ENCODE measurements at regions not wholly inside any gene's neighbourhood (a gene's known extent, or its start where the extent isn't known, plus 50 kb on each side); places are given as distances from the start of the nearest gene placed in this dataset.

- Histone ChIP-seq H3K27ac (ENCODE audit: low read length) (no peak overlapping the region), H3K27me3 (ENCODE audit: control insufficient read depth in 1 of 2, insufficient read depth in 2 of 2, low read length in 2 of 2) (peaks cover 0 to 2% of the 10 kb centered on the region in 2 donors), H3K4me3 (ENCODE audit: low read length in 2 of 2) (no peak overlapping the region), H3K9ac (ENCODE audit: low read length in 2 of 2) (no peak overlapping the region), H3K9me3 (ENCODE audit: control insufficient read depth in 2 of 2, low read length in 2 of 2) (no peaks in the 10 kb centered on the region), H3K36me3 (ENCODE audit: control insufficient read depth in 2 of 2, insufficient read depth in 2 of 2, low read length in 2 of 2) (no peaks in the 10 kb centered on the region), H3K4me1 (ENCODE audit: control insufficient read depth, insufficient read depth, low read length) (no peaks in the 10 kb centered on the region)
Measured at GRCh38 chr7:131170440-131171271, 157.0 kb upstream of the MKLN1 start.

GRCh38 chr7:131173145-131173890 is 154.4 kb upstream of the MKLN1 start:
- Histone ChIP-seq H3K27ac (ENCODE audit: low read length) (no peak overlapping the region), H3K9me3 (ENCODE audit: control insufficient read depth in 2 of 2, low read length in 2 of 2) (no peaks in the 10 kb centered on the region), H3K4me1 (ENCODE audit: control insufficient read depth, insufficient read depth, low read length) (no peaks in the 10 kb centered on the region), H3K36me3 (ENCODE audit: control insufficient read depth in 2 of 2, insufficient read depth in 2 of 2, low read length in 2 of 2) (no peaks in the 10 kb centered on the region), H3K4me3 (ENCODE audit: low read length in 2 of 2) (no peak overlapping the region), H3K9ac (ENCODE audit: low read length in 2 of 2) (no peak overlapping the region), H3K27me3 (ENCODE audit: control insufficient read depth in 1 of 2, insufficient read depth in 2 of 2, low read length in 2 of 2) (peaks cover 0 to 2% of the 10 kb centered on the region in 2 donors)

- H3K9me3 ChIP-seq (ENCODE audit: control insufficient read depth in 2 of 2, low read length in 2 of 2) = no peaks in the 10 kb centered on the region
- no peak overlapping the region for H3K4me3 ChIP-seq (ENCODE audit: low read length in 2 of 2)
- no peak overlapping the region for H3K9ac ChIP-seq (ENCODE audit: low read length in 2 of 2)
- no peaks in the 10 kb centered on the region for H3K36me3 ChIP-seq (ENCODE audit: control insufficient read depth in 2 of 2, insufficient read depth in 2 of 2, low read length in 2 of 2)
- H3K27ac ChIP-seq (ENCODE audit: low read length) = no peak overlapping the region
- H3K4me1 ChIP-seq (ENCODE audit: control insufficient read depth, insufficient read depth, low read length) = no peaks in the 10 kb centered on the region
- H3K27me3 ChIP-seq (ENCODE audit: control insufficient read depth in 1 of 2, insufficient read depth in 2 of 2, low read length in 2 of 2) = peaks cover 0 to 2% of the 10 kb centered on the region in 2 donors
Measured at GRCh38 chr7:131174391-131174790, 153.3 kb upstream of the MKLN1 start.

GRCh38 chr7:131174855-131175254 is 152.8 kb upstream of the MKLN1 start:
- Histone ChIP-seq H3K4me3 (ENCODE audit: low read length in 2 of 2) (no peak overlapping the region), H3K9ac (ENCODE audit: low read length in 2 of 2) (no peak overlapping the region), H3K27ac (ENCODE audit: low read length) (no peak overlapping the region), H3K36me3 (ENCODE audit: control insufficient read depth in 2 of 2, insufficient read depth in 2 of 2, low read length in 2 of 2) (no peaks in the 10 kb centered on the region), H3K4me1 (ENCODE audit: control insufficient read depth, insufficient read depth, low read length) (no peaks in the 10 kb centered on the region), H3K27me3 (ENCODE audit: control insufficient read depth in 1 of 2, insufficient read depth in 2 of 2, low read length in 2 of 2) (peaks cover 0 to under 1% of the 10 kb centered on the region in 2 donors), H3K9me3 (ENCODE audit: control insufficient read depth in 2 of 2, low read length in 2 of 2) (no peaks in the 10 kb centered on the region)

- no peaks in the 10 kb centered on the region for H3K27me3 ChIP-seq (ENCODE audit: control insufficient read depth in 1 of 2, insufficient read depth in 2 of 2, low read length in 2 of 2)
- no peak overlapping the region for H3K27ac ChIP-seq (ENCODE audit: low read length)
- H3K4me3 ChIP-seq (ENCODE audit: low read length in 2 of 2) = no peak overlapping the region
- no peak overlapping the region for H3K9ac ChIP-seq (ENCODE audit: low read length in 2 of 2)
- no peaks in the 10 kb centered on the region for H3K36me3 ChIP-seq (ENCODE audit: control insufficient read depth in 2 of 2, insufficient read depth in 2 of 2, low read length in 2 of 2)
- no peaks in the 10 kb centered on the region for H3K9me3 ChIP-seq (ENCODE audit: control insufficient read depth in 2 of 2, low read length in 2 of 2)
- no peaks in the 10 kb centered on the region for H3K4me1 ChIP-seq (ENCODE audit: control insufficient read depth, insufficient read depth, low read length)
Measured at GRCh38 chr7:131182446-131183058, 145.1 kb upstream of the MKLN1 start.

- Histone ChIP-seq H3K27me3 (ENCODE audit: control insufficient read depth in 1 of 2, insufficient read depth in 2 of 2, low read length in 2 of 2) (no peaks in the 10 kb centered on the region), H3K9me3 (ENCODE audit: control insufficient read depth in 2 of 2, low read length in 2 of 2) (no peaks in the 10 kb centered on the region), H3K27ac (ENCODE audit: low read length) (no peak overlapping the region), H3K4me3 (ENCODE audit: low read length in 2 of 2) (no peak overlapping the region), H3K9ac (ENCODE audit: low read length in 2 of 2) (no peak overlapping the region), H3K36me3 (ENCODE audit: control insufficient read depth in 2 of 2, insufficient read depth in 2 of 2, low read length in 2 of 2) (no peaks in the 10 kb centered on the region), H3K4me1 (ENCODE audit: control insufficient read depth, insufficient read depth, low read length) (no peaks in the 10 kb centered on the region)
Measured at GRCh38 chr7:131183072-131183471, 144.6 kb upstream of the MKLN1 start.

- Histone ChIP-seq H3K9me3 (ENCODE audit: control insufficient read depth in 2 of 2, low read length in 2 of 2) (no peaks in the 10 kb centered on the region), H3K27me3 (ENCODE audit: control insufficient read depth in 1 of 2, insufficient read depth in 2 of 2, low read length in 2 of 2) (no peaks in the 10 kb centered on the region), H3K9ac (ENCODE audit: low read length in 2 of 2) (no peak overlapping the region), H3K4me1 (ENCODE audit: control insufficient read depth, insufficient read depth, low read length) (no peaks in the 10 kb centered on the region), H3K4me3 (ENCODE audit: low read length in 2 of 2) (no peak overlapping the region), H3K27ac (ENCODE audit: low read length) (no peak overlapping the region), H3K36me3 (ENCODE audit: control insufficient read depth in 2 of 2, insufficient read depth in 2 of 2, low read length in 2 of 2) (no peaks in the 10 kb centered on the region)
Measured at GRCh38 chr7:131183611-131184119, 144.0 kb upstream of the MKLN1 start.

GRCh38 chr7:131186816-131187215 is 140.9 kb upstream of the MKLN1 start:
- Histone ChIP-seq H3K4me3 (ENCODE audit: low read length in 2 of 2) (no peak overlapping the region), H3K27ac (ENCODE audit: low read length) (no peak overlapping the region), H3K9me3 (ENCODE audit: control insufficient read depth in 2 of 2, low read length in 2 of 2) (no peaks in the 10 kb centered on the region), H3K27me3 (ENCODE audit: control insufficient read depth in 1 of 2, insufficient read depth in 2 of 2, low read length in 2 of 2) (no peaks in the 10 kb centered on the region), H3K4me1 (ENCODE audit: control insufficient read depth, insufficient read depth, low read length) (no peaks in the 10 kb centered on the region), H3K36me3 (ENCODE audit: control insufficient read depth in 2 of 2, insufficient read depth in 2 of 2, low read length in 2 of 2) (no peaks in the 10 kb centered on the region), H3K9ac (ENCODE audit: low read length in 2 of 2) (no peak overlapping the region)

- H3K9me3 ChIP-seq (ENCODE audit: control insufficient read depth in 2 of 2, low read length in 2 of 2) = no peaks in the 10 kb centered on the region
- no peaks in the 10 kb centered on the region for H3K4me1 ChIP-seq (ENCODE audit: control insufficient read depth, insufficient read depth, low read length)
- H3K4me3 ChIP-seq (ENCODE audit: low read length in 2 of 2) = no peak overlapping the region
- H3K36me3 ChIP-seq (ENCODE audit: control insufficient read depth in 2 of 2, insufficient read depth in 2 of 2, low read length in 2 of 2) = no peaks in the 10 kb centered on the region
- no peaks in the 10 kb centered on the region for H3K27me3 ChIP-seq (ENCODE audit: control insufficient read depth in 1 of 2, insufficient read depth in 2 of 2, low read length in 2 of 2)
- H3K27ac ChIP-seq (ENCODE audit: low read length) = no peak overlapping the region
- H3K9ac ChIP-seq (ENCODE audit: low read length in 2 of 2) = no peak overlapping the region
Measured at GRCh38 chr7:131188367-131189339, 139.0 kb upstream of the MKLN1 start.

- no peaks in the 10 kb centered on the region for H3K4me1 ChIP-seq (ENCODE audit: control insufficient read depth, insufficient read depth, low read length)
- no peak overlapping the region for H3K4me3 ChIP-seq (ENCODE audit: low read length in 2 of 2)
- H3K9me3 ChIP-seq (ENCODE audit: control insufficient read depth in 2 of 2, low read length in 2 of 2) = no peaks in the 10 kb centered on the region
- H3K27me3 ChIP-seq (ENCODE audit: control insufficient read depth in 1 of 2, insufficient read depth in 2 of 2, low read length in 2 of 2) = no peaks in the 10 kb centered on the region
- no peak overlapping the region for H3K27ac ChIP-seq (ENCODE audit: low read length)
- no peak overlapping the region for H3K9ac ChIP-seq (ENCODE audit: low read length in 2 of 2)
- no peaks in the 10 kb centered on the region for H3K36me3 ChIP-seq (ENCODE audit: control insufficient read depth in 2 of 2, insufficient read depth in 2 of 2, low read length in 2 of 2)
Measured at GRCh38 chr7:131189488-131189887, 138.2 kb upstream of the MKLN1 start.

All from stomach smooth muscle (tissue), 2 donors.